ENCODE measurements at regions not wholly inside any gene's neighbourhood (a gene's known extent, or its start where the extent isn't known, plus 50 kb on each side); places are given as distances from the start of the nearest gene placed in this dataset.

GRCh38 chr16:9614389-9614788 is 522.9 kb downstream of the HAPSTR1 start:
- Histone ChIP-seq H3K9me2 (ENCODE audit: insufficient read depth) (no peaks in the 10 kb centered on the region), H3K27me3 (replicated peaks; ENCODE audit: insufficient read depth) (no peaks in the 10 kb centered on the region), H3K27ac (no peak overlapping the region), H3K79me2 (ENCODE audit: insufficient read depth) (no peaks in the 10 kb centered on the region), H3K9ac (no peak overlapping the region), H3K36me3 (ENCODE audit: low read depth) (no peaks in the 10 kb centered on the region), H3K4me3 (no peak overlapping the region), H4K20me1 (ENCODE audit: insufficient read depth) (no peaks in the 10 kb centered on the region), H2AFZ (no peak overlapping the region), H3K9me3 (ENCODE audit: low read depth) (no peaks in the 10 kb centered on the region), H3K4me1 (ENCODE audit: insufficient read depth) (no peaks in the 10 kb centered on the region), H3K4me2 (ENCODE audit: unreplicated experiment) (no peak overlapping the region), H3F3A (ENCODE audit: insufficient read depth) (no peaks in the 10 kb centered on the region)
- in situ Hi-C loops (cut with MboI): no loop called here
- TF ChIP-seq EZH2 (IDR thresholded peaks at IDR 0.05; ENCODE audit: insufficient read depth, poor library complexity, severe bottlenecking) (no peak), EZH2phosphoT487 (IDR thresholded peaks at IDR 0.05; ENCODE audit: insufficient read depth, low read depth) (no peak)
- 20 to 24% methylated on average over 6 of the region's 6 CpGs for WGBS, 2 experiments (ENCODE audit: low coverage in 1 of 2, low lambda C conversion rate in 2 of 2, missing lambda C conversion rate in 2 of 2)
- no peak for DNase-seq

- in situ Hi-C loops (cut with MboI): no loop called here
- Histone ChIP-seq H3F3A (ENCODE audit: insufficient read depth) (no peaks in the 10 kb centered on the region), H3K9ac (no peak overlapping the region), H3K4me3 (no peak overlapping the region), H3K9me3 (ENCODE audit: low read depth) (no peaks in the 10 kb centered on the region), H3K27ac (no peak overlapping the region), H3K36me3 (ENCODE audit: low read depth) (no peaks in the 10 kb centered on the region), H4K20me1 (ENCODE audit: insufficient read depth) (no peaks in the 10 kb centered on the region), H3K27me3 (replicated peaks; ENCODE audit: insufficient read depth) (no peaks in the 10 kb centered on the region), H3K79me2 (ENCODE audit: insufficient read depth) (no peaks in the 10 kb centered on the region), H3K4me2 (ENCODE audit: unreplicated experiment) (no peak overlapping the region), H2AFZ (no peak overlapping the region), H3K9me2 (ENCODE audit: insufficient read depth) (no peaks in the 10 kb centered on the region), H3K4me1 (ENCODE audit: insufficient read depth) (no peaks in the 10 kb centered on the region)
- 16 to 22% methylated on average over 4 of the region's 4 CpGs for WGBS, 2 experiments (ENCODE audit: low coverage in 1 of 2, low lambda C conversion rate in 2 of 2, missing lambda C conversion rate in 2 of 2)
- TF ChIP-seq EZH2phosphoT487 (IDR thresholded peaks at IDR 0.05; ENCODE audit: insufficient read depth, low read depth): no peak
- TF ChIP-seq EZH2 (IDR thresholded peaks at IDR 0.05; ENCODE audit: insufficient read depth, poor library complexity, severe bottlenecking): no peak
- DNase-seq: no peak
Measured at GRCh38 chr16:9622268-9622667, 530.8 kb downstream of the HAPSTR1 start.

GRCh38 chr16:9625122-9625521 is 533.7 kb downstream of the HAPSTR1 start:
- in situ Hi-C loops (cut with MboI): no loop called here
- H3K9ac ChIP-seq: no peak overlapping the region
- WGBS, 2 experiments (ENCODE audit: low coverage in 1 of 2, low lambda C conversion rate in 2 of 2, missing lambda C conversion rate in 2 of 2): 0% methylated on average over 2 of the region's 2 CpGs
- no peak overlapping the region for H3K4me2 ChIP-seq (ENCODE audit: unreplicated experiment)
- H3K79me2 ChIP-seq (ENCODE audit: insufficient read depth): no peaks in the 10 kb centered on the region
- no peak for DNase-seq
- H4K20me1 ChIP-seq (ENCODE audit: insufficient read depth): no peaks in the 10 kb centered on the region
- no peak overlapping the region for H2AFZ ChIP-seq
- no peaks in the 10 kb centered on the region for H3K9me3 ChIP-seq (ENCODE audit: low read depth)
- H3F3A ChIP-seq (ENCODE audit: insufficient read depth): no peaks in the 10 kb centered on the region
- H3K27ac ChIP-seq: no peak overlapping the region
- H3K36me3 ChIP-seq (ENCODE audit: low read depth): no peaks in the 10 kb centered on the region
- TF ChIP-seq EZH2phosphoT487 (IDR thresholded peaks at IDR 0.05; ENCODE audit: insufficient read depth, low read depth) (no peak), EZH2 (IDR thresholded peaks at IDR 0.05; ENCODE audit: insufficient read depth, poor library complexity, severe bottlenecking) (no peak)
- H3K27me3 ChIP-seq (replicated peaks; ENCODE audit: insufficient read depth): no peaks in the 10 kb centered on the region
- H3K4me1 ChIP-seq (ENCODE audit: insufficient read depth): no peaks in the 10 kb centered on the region
- H3K4me3 ChIP-seq: no peak overlapping the region
- H3K9me2 ChIP-seq (ENCODE audit: insufficient read depth): no peaks in the 10 kb centered on the region

- Histone ChIP-seq H3K4me3 (no peak overlapping the region), H3K36me3 (ENCODE audit: low read depth) (no peaks in the 10 kb centered on the region), H3F3A (ENCODE audit: insufficient read depth) (no peaks in the 10 kb centered on the region), H3K79me2 (ENCODE audit: insufficient read depth) (no peaks in the 10 kb centered on the region), H3K9me3 (ENCODE audit: low read depth) (no peaks in the 10 kb centered on the region), H3K9me2 (ENCODE audit: insufficient read depth) (no peaks in the 10 kb centered on the region), H3K9ac (no peak overlapping the region), H2AFZ (no peak overlapping the region), H3K4me2 (ENCODE audit: unreplicated experiment) (no peak overlapping the region), H3K27ac (no peak overlapping the region), H4K20me1 (ENCODE audit: insufficient read depth) (no peaks in the 10 kb centered on the region), H3K4me1 (ENCODE audit: insufficient read depth) (no peaks in the 10 kb centered on the region), H3K27me3 (replicated peaks; ENCODE audit: insufficient read depth) (no peaks in the 10 kb centered on the region)
- in situ Hi-C loops (cut with MboI): no loop called here
- TF ChIP-seq EZH2phosphoT487 (IDR thresholded peaks at IDR 0.05; ENCODE audit: insufficient read depth, low read depth) (no peak), EZH2 (IDR thresholded peaks at IDR 0.05; ENCODE audit: insufficient read depth, poor library complexity, severe bottlenecking) (no peak)
- no peak for DNase-seq
- 31 to 32% methylated on average over 5 of the region's 5 CpGs for WGBS, 2 experiments (ENCODE audit: low coverage in 1 of 2, low lambda C conversion rate in 2 of 2, missing lambda C conversion rate in 2 of 2)
Measured at GRCh38 chr16:9627427-9627826, 536.0 kb downstream of the HAPSTR1 start.

GRCh38 chr16:9630119-9630518 is 538.7 kb downstream of the HAPSTR1 start:
- Histone ChIP-seq H3K79me2 (ENCODE audit: insufficient read depth) (no peaks in the 10 kb centered on the region), H3K27me3 (replicated peaks; ENCODE audit: insufficient read depth) (no peaks in the 10 kb centered on the region), H3K9me2 (ENCODE audit: insufficient read depth) (no peaks in the 10 kb centered on the region), H3K9me3 (ENCODE audit: low read depth) (no peaks in the 10 kb centered on the region), H3K27ac (no peak overlapping the region), H3K4me3 (no peak overlapping the region), H2AFZ (no peak overlapping the region), H3K36me3 (ENCODE audit: low read depth) (no peaks in the 10 kb centered on the region), H3K4me2 (ENCODE audit: unreplicated experiment) (no peak overlapping the region), H4K20me1 (ENCODE audit: insufficient read depth) (no peaks in the 10 kb centered on the region), H3F3A (ENCODE audit: insufficient read depth) (no peaks in the 10 kb centered on the region), H3K9ac (no peak overlapping the region), H3K4me1 (ENCODE audit: insufficient read depth) (no peaks in the 10 kb centered on the region)
- WGBS, 2 experiments (ENCODE audit: low coverage in 1 of 2, low lambda C conversion rate in 2 of 2, missing lambda C conversion rate in 2 of 2): 10 to 11% methylated on average over 3 of the region's 3 CpGs
- no peak for DNase-seq
- no peak for TF ChIP-seq EZH2 (IDR thresholded peaks at IDR 0.05; ENCODE audit: insufficient read depth, poor library complexity, severe bottlenecking)
- in situ Hi-C loops (cut with MboI): loop anchor here (10.0 kb wide), 1 partner anchor 55 kb away; no protein-coding TSS in a partner anchor
